ENCODE measurements at regions not wholly inside any gene's neighbourhood (a gene's known extent, or its start where the extent isn't known, plus 50 kb on each side); places are given as distances from the start of the nearest gene placed in this dataset.

DNA sequence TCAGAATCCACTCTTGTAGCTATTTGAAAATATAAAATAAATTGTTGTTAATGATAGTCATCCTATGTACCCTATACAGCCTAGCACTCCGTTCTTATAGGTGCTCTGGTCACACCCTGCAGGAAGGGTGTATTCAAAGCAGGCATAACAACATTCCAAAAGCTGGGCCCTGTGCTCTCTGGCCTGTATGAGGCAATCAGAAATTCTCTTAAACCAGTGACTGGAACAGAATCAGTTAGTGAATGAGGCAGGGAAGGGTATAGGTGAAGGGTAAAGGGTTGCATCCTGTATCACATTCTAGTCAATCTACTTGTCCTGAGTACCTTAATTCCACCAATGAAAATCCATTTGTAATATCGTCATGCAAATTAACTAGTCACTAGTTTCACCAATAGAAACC lies 154.5 kb upstream of the ZNF217 start:
- in situ Hi-C loops (cut with MboI; ENCODE audit: low pct_unique_long_range_greater_than_20kb, low sequenced_read_pairs, unreplicated experiment), result loop anchor here (25.0 kb wide), 1 partner anchor 164 kb away; no protein-coding TSS in a partner anchor
- TF ChIP-seq, protein P1, sequence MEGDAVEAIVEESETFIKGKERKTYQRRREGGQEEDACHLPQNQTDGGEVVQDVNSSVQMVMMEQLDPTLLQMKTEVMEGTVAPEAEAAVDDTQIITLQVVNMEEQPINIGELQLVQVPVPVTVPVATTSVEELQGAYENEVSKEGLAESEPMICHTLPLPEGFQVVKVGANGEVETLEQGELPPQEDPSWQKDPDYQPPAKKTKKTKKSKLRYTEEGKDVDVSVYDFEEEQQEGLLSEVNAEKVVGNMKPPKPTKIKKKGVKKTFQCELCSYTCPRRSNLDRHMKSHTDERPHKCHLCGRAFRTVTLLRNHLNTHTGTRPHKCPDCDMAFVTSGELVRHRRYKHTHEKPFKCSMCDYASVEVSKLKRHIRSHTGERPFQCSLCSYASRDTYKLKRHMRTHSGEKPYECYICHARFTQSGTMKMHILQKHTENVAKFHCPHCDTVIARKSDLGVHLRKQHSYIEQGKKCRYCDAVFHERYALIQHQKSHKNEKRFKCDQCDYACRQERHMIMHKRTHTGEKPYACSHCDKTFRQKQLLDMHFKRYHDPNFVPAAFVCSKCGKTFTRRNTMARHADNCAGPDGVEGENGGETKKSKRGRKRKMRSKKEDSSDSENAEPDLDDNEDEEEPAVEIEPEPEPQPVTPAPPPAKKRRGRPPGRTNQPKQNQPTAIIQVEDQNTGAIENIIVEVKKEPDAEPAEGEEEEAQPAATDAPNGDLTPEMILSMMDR (IDR thresholded peaks at IDR 0.05; ENCODE audit: extremely low read depth, insufficient read depth, missing control alignments), result no peak
- DNase-seq (ENCODE audit: low spot score), result no peak

DNA sequence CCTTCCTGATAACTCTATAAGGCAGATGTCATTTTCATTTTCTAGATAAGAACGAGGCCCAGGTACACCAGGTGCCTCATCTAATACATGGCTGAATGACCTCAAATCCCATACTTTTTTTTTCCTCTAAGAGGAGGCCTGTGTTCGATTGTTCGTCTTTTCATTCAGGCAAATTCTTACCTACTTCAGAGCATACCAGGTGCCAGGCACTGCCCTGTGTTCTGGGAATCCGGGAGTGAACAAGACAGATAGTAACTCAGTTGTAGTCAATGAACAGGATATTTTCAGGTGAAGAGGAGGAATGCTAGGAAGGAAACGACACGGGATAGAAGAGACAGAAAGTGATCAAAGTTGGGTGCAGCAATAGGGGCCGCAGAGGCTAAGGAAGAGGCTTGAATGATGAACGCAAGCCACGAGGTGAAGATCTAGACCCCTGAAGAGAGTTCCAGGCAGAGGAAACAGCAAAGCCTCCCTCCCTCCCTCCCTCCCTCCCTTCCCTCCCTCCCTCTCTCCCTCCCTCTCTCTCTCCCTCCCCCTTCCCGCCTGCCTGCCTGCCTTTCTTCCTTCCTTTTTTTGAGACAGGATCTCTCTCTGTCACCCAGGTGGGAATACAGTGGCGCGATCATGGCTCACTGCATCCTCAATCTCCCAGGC lies 150.1 kb upstream of the ZNF217 start:
- TF ChIP-seq, protein P1 (IDR thresholded peaks at IDR 0.05; ENCODE audit: extremely low read depth, insufficient read depth, missing control alignments), result no peak
- DNase-seq (ENCODE audit: low spot score), result no peak
- in situ Hi-C loops (cut with MboI; ENCODE audit: low pct_unique_long_range_greater_than_20kb, low sequenced_read_pairs, unreplicated experiment), result loop anchor here (25.0 kb wide), 1 partner anchor 169 kb away; no protein-coding TSS in a partner anchor

DNA sequence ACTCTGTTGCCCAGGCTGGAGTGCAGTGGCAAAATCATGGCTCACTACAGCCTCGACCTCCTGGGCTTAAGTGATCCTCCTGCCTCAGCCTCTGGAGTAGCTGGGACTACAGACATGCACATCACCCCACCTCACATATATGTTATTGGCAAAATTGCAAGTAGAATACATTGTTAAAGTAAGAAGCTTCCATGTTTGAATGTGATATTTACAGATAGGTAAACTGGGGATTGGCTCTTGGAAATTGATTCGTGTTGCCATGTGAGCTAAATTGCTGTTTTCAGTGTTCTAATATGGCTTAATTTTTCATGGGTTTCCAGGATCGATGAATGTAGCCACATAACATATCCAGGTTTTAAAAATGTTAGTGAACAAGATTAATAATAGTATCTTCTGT lies 149.0 kb upstream of the ZNF217 start:
- DNase-seq (ENCODE audit: low spot score), result no peak
- TF ChIP-seq, protein P1 (IDR thresholded peaks at IDR 0.05; ENCODE audit: extremely low read depth, insufficient read depth, missing control alignments), result no peak
- in situ Hi-C loops (cut with MboI; ENCODE audit: low pct_unique_long_range_greater_than_20kb, low sequenced_read_pairs, unreplicated experiment), result loop anchor here (25.0 kb wide), 1 partner anchor 170 kb away; no protein-coding TSS in a partner anchor

- in situ Hi-C loops (cut with MboI; ENCODE audit: low pct_unique_long_range_greater_than_20kb, low sequenced_read_pairs, unreplicated experiment), result loop anchor here (25.0 kb wide), 1 partner anchor 171 kb away; no protein-coding TSS in a partner anchor
- DNase-seq (ENCODE audit: low spot score), result no peak
- TF ChIP-seq, protein P1 (IDR thresholded peaks at IDR 0.05; ENCODE audit: extremely low read depth, insufficient read depth, missing control alignments), result no peak
These were observed 148.0 kb upstream of the ZNF217 start for GRCh38 chr20:53741726-53742028.

DNA sequence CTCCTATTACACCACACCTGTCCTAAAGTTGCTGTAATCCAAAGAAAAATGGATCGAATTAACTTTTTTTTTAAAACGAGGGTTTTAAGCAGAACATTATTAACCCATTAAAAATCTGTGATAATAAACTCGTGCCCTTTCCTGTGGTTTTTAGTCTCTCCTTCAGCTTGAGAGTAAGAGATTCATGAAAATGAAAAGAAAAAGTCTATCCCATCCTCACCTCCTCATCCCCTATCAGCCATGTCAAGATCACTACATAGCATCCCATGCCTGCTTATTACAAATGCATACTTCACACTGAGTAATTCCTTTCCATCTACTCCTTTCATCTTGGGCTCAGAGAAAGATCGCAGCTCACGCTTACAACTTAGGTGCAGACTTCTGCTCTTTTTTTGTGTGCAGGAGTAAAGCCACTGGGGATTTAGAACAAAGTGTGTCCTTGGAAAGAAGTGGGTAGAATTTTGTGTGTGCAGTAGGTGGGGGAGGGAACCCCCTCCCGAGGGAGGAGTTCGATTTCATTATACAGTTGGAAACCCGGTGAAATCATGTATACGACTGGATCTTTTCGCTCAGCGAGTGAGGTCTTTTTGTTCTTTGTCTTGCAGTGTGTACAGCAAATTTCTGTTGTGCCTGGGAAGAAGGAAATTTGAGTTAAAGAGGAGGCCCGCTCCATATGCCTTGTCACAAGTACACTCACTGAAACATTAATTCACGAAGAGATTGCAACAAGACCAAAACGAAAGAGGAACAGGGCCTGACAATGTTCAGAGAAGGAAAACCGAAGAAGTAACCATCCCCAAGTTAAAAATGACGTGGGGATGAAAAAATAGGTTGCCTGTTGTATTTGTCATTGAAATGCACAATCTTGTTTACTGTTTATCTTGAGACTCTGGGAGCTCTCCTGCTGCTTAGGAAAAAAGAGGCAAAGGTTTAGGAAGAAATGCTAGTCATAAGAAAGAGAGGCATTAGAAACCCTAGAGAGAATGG lies 146.5 kb upstream of the ZNF217 start:
- in situ Hi-C loops (cut with MboI; ENCODE audit: low pct_unique_long_range_greater_than_20kb, low sequenced_read_pairs, unreplicated experiment), result loop anchor here (10.0 to 25.0 kb wide), 2 partner anchors 85 to 172 kb away; no protein-coding TSS in a partner anchor
- TF ChIP-seq, protein P1 (IDR thresholded peaks at IDR 0.05; ENCODE audit: extremely low read depth, insufficient read depth, missing control alignments), result no peak
- no peak for DNase-seq (ENCODE audit: low spot score)

- no peak for DNase-seq (ENCODE audit: low spot score)
- TF ChIP-seq, protein P1 (IDR thresholded peaks at IDR 0.05; ENCODE audit: extremely low read depth, insufficient read depth, missing control alignments), result no peak
- in situ Hi-C loops (cut with MboI; ENCODE audit: low pct_unique_long_range_greater_than_20kb, low sequenced_read_pairs, unreplicated experiment), result loop anchor here (10.0 to 25.0 kb wide), 2 partner anchors 84 to 173 kb away; no protein-coding TSS in a partner anchor
These were observed 145.5 kb upstream of the ZNF217 start for GRCh38 chr20:53738945-53739798.
